Spleen (tissue), 7 donors: ENCODE measurements at regions not wholly inside any gene's neighbourhood (a gene's known extent, or its start where the extent isn't known, plus 50 kb on each side); places are given as distances from the start of the nearest gene placed in this dataset.

Source experiments
- POLR2A ChIP-seq, 3 donors: fragments of 450-650 bp; IDR thresholded peaks; one replicate each; pipeline ENCODE4 v1.5.1; 2017; ENCODE audit warnings: antibody characterized with exemption in 3 of 3, mild to moderate bottlenecking in 1 of 3
- POLR2AphosphoS5 ChIP-seq, 3 donors: sonication (generic); formaldehyde crosslinking; IDR thresholded peaks; one replicate each; pipeline ENCODE4 v1.5.1; 2017; ENCODE audit warnings: antibody characterized with exemption in 3 of 3
- TF ChIP-seq, protein P1 (sequence below), 11 experiments: fragments of 200-600 bp in 7 of 11; fragments of 450-650 bp in 4 of 11; sonication (generic) in 4 of 11; IDR thresholded peaks in 8 of 11; conservative IDR thresholded peaks in 3 of 11; 1 replicate in 7 of 11; 2 replicates in 4 of 11; pipeline versions ENCODE4 v1.4.0 to v1.8.0; 2016 to 2021; ENCODE audit warnings: antibody characterized with exemption in 11 of 11, inconsistent platforms in 4 of 11, mild to moderate bottlenecking in 1 of 11
- donor health status: DM: no; HTN: no; CAD: no; lungs with moderate emphysema.
- donor health status: DM: no; HTN: no; CAD: no.
- donor health status: DM: no; HTN: no; CAD: no.

DNA sequence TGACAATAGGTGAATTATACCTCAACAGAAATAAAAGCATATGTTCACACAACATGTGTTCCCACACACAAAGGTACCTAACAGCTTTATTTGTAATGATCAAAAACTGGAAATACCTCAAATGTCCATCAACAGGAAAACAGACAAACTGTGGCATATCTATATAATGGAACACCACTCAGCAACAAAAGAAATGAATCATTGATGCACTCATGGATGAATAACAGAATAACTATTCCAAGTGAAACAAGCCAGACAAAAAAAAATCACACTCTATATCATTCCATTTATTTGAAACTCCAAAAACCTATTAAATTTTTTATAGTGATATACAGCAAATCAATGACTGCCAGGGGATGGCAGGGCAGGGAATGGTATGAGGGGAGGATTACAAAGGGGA lies 148.1 kb downstream of the PLS3 start:
- TF ChIP-seq, protein P1, sequence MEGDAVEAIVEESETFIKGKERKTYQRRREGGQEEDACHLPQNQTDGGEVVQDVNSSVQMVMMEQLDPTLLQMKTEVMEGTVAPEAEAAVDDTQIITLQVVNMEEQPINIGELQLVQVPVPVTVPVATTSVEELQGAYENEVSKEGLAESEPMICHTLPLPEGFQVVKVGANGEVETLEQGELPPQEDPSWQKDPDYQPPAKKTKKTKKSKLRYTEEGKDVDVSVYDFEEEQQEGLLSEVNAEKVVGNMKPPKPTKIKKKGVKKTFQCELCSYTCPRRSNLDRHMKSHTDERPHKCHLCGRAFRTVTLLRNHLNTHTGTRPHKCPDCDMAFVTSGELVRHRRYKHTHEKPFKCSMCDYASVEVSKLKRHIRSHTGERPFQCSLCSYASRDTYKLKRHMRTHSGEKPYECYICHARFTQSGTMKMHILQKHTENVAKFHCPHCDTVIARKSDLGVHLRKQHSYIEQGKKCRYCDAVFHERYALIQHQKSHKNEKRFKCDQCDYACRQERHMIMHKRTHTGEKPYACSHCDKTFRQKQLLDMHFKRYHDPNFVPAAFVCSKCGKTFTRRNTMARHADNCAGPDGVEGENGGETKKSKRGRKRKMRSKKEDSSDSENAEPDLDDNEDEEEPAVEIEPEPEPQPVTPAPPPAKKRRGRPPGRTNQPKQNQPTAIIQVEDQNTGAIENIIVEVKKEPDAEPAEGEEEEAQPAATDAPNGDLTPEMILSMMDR (IDR thresholded peaks at IDR 0.05 in 8 of 11, conservative IDR thresholded peaks at IDR 0.05 in 3 of 11), result no peak
- TF ChIP-seq POLR2A (IDR thresholded peaks at IDR 0.05) (no peak), POLR2AphosphoS5 (IDR thresholded peaks at IDR 0.05) (no peak)
